GM12891 (cell line): ENCODE measurements at regions not wholly inside any gene's neighbourhood (a gene's known extent, or its start where the extent isn't known, plus 50 kb on each side); places are given as distances from the start of the nearest gene placed in this dataset.

Experiments used
- POLR2AphosphoS5 ChIP-seq: IDR thresholded peaks from 2 replicates; pipeline ENCODE4 v1.6.1; 2011; ENCODE audit warnings: low read depth, low read length, control low read depth
- TAF1 ChIP-seq: IDR thresholded peaks from 2 replicates; pipeline ENCODE4 v1.6.1; 2011; ENCODE audit warnings: low read depth, low read length, control low read depth

DNA sequence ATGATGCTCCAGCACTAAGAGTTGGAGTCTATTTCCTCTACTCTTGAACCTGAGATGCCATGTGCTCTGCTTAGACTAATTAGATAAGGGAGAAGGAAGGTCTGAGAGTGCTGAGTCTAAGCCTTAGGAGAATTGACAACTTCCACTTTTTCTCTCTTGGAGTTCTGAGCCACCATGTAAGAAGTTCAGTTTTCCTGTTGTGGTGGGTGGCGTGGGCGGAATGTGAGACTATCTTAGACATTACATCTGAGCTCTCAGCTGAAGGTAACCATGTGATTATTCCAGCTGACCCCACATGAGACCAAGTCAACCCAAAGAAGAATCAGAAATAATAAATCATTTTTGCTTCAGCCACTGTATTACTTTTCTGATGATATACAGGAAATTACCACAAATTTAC lies 404.5 kb upstream of the LRRC7 start:
- no peak for TF ChIP-seq TAF1
- TF ChIP-seq POLR2AphosphoS5: no peak
